ENCODE measurements at regions not wholly inside any gene's neighbourhood (a gene's known extent, or its start where the extent isn't known, plus 50 kb on each side); places are given as distances from the start of the nearest gene placed in this dataset.
"Not testable (repeated sequence)": the region's sequence is repeated elsewhere in the genome, so short reads cannot be mapped to it uniquely, and the experiment has no call there.

DNA sequence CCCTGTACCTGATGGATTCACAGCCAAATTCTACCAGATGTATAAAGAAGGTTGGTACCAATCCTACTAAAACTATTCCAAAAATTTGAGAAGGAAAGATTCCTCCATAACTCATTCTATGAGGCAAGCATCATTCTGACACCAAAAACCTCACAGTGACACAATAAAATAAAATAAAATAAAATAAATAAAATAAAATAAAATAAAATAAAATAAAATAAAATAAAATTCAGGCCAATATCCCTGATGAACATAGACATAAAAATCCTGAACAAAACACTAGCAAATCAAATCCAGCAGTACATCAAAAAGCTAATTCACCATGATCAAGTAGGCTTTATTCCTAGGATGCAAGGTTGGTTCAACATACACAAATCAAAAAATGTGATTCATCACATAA, 108.1 kb downstream of the PROX1 start:
- CTCF ChIA-PET; H3K4me3 Mint-ChIP-seq; ATAC-seq; H3K9me3 Mint-ChIP-seq (ENCODE audit: insufficient read depth); H3K36me3 Mint-ChIP-seq (ENCODE audit: low read depth); H3K4me1 Mint-ChIP-seq (ENCODE audit: low read depth); DNase-seq; POLR2A ChIA-PET; H3K27ac Mint-ChIP-seq; H3K27me3 Mint-ChIP-seq (ENCODE audit: low read depth): not testable (repeated sequence)

DNA sequence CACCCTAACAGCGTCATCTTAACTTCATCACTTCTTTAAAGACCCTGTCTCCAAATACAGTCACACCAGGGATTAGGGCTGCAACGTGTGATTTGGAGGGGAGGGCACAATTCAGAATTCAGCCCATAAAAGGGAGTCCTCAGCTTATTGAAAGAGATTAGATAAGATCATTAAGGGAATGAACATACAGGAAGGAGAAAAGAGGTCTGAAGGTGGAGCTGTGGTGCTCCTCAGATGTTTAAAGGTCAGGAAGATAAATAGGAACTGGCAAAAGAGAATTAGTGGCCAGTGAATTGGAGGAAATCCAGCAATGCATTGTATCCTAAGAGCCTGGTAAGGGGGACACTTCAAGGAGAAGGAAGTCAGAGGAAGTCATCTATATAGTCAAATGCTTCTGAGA, 113.5 kb downstream of the PROX1 start:
- H3K36me3 Mint-ChIP-seq (ENCODE audit: low read depth) = no peaks in the 10 kb centered on the region
- ChIA-PET POLR2A (no interaction called here), CTCF (no interaction called here)
- H3K4me3 Mint-ChIP-seq = no peak overlapping the region
- no peak for ATAC-seq
- H3K4me1 Mint-ChIP-seq (ENCODE audit: low read depth) = no peaks in the 10 kb centered on the region
- DNase-seq = no peak
- no peaks in the 10 kb centered on the region for H3K27me3 Mint-ChIP-seq (ENCODE audit: low read depth)
- H3K27ac Mint-ChIP-seq = no peak overlapping the region
- H3K9me3 Mint-ChIP-seq (ENCODE audit: insufficient read depth) = no peaks in the 10 kb centered on the region

GRCh38 chr1:214101828-214102227, 114.1 kb downstream of the PROX1 start:
- Mint-ChIP-seq H3K27ac (no peak overlapping the region), H3K27me3 (ENCODE audit: low read depth) (no peaks in the 10 kb centered on the region), H3K4me3 (no peak overlapping the region), H3K9me3 (ENCODE audit: insufficient read depth) (no peaks in the 10 kb centered on the region), H3K4me1 (ENCODE audit: low read depth) (no peaks in the 10 kb centered on the region), H3K36me3 (ENCODE audit: low read depth) (no peaks in the 10 kb centered on the region)
- ATAC-seq (no peak), DNase-seq (no peak)
- CTCF ChIA-PET = no interaction called here
- POLR2A ChIA-PET = no interaction called here

DNA sequence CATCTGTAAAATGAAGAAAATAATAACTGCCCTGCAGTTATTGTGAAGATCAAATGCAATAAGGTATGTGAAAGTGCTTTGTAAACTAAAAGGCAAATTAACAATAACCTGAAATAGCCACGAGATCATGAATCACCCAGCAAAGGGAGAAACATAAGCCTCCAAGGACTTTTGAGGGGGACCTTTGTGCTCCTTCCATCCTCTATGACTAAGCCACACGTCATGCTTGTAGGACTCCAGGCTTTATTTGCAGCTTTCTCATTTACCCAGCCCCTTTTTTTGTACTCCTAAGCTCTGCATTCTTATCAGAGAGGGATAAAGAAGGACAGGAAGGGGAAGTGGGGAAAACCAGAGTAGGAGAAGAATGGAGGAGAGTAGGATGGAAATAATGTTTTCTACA, 115.1 kb downstream of the PROX1 start:
- Mint-ChIP-seq H3K4me1 (ENCODE audit: low read depth) (no peaks in the 10 kb centered on the region), H3K36me3 (ENCODE audit: low read depth) (no peaks in the 10 kb centered on the region), H3K27ac (no peak overlapping the region), H3K9me3 (ENCODE audit: insufficient read depth) (no peaks in the 10 kb centered on the region), H3K27me3 (ENCODE audit: low read depth) (no peaks in the 10 kb centered on the region), H3K4me3 (no peak overlapping the region)
- ATAC-seq (no peak), DNase-seq (no peak)
- ChIA-PET POLR2A (no interaction called here), CTCF (no interaction called here)

DNA sequence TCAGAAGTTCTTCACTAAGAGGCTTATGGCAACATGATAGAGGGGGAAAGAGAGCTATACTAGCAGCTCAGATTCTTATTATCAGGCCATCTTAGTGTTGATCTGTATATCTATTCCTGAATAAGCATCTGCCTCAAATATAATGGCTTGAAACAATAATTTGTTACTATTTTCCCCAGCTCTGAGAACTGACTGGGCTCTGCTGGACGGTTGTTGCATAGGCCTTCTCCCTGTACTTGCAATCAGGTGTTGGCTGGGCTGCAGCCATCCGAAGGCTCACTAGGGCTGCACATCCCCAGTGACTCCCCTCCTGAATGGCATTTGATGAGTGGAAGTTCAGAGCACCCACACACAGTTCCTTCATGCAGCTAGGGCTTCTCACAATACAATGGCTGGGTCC, 116.0 kb downstream of the PROX1 start:
- ATAC-seq (no peak), DNase-seq (no peak)
- H3K27me3 Mint-ChIP-seq (ENCODE audit: low read depth) = no peaks in the 10 kb centered on the region
- H3K9me3 Mint-ChIP-seq (ENCODE audit: insufficient read depth) = no peaks in the 10 kb centered on the region
- no peak overlapping the region for H3K4me3 Mint-ChIP-seq
- no peaks in the 10 kb centered on the region for H3K4me1 Mint-ChIP-seq (ENCODE audit: low read depth)
- H3K36me3 Mint-ChIP-seq (ENCODE audit: low read depth) = no peaks in the 10 kb centered on the region
- CTCF ChIA-PET = no interaction called here
- H3K27ac Mint-ChIP-seq = no peak overlapping the region
- POLR2A ChIA-PET = no interaction called here

- Mint-ChIP-seq H3K4me3 (no peak overlapping the region), H3K9me3 (ENCODE audit: insufficient read depth) (no peaks in the 10 kb centered on the region), H3K4me1 (ENCODE audit: low read depth) (no peaks in the 10 kb centered on the region), H3K27ac (no peak overlapping the region), H3K27me3 (ENCODE audit: low read depth) (no peaks in the 10 kb centered on the region), H3K36me3 (ENCODE audit: low read depth) (no peaks in the 10 kb centered on the region)
- POLR2A ChIA-PET = no interaction called here
- CTCF ChIA-PET = no interaction called here
- DNase-seq (no peak), ATAC-seq (no peak)
Measured at GRCh38 chr1:214106375-214106774, 118.6 kb downstream of the PROX1 start.

DNA sequence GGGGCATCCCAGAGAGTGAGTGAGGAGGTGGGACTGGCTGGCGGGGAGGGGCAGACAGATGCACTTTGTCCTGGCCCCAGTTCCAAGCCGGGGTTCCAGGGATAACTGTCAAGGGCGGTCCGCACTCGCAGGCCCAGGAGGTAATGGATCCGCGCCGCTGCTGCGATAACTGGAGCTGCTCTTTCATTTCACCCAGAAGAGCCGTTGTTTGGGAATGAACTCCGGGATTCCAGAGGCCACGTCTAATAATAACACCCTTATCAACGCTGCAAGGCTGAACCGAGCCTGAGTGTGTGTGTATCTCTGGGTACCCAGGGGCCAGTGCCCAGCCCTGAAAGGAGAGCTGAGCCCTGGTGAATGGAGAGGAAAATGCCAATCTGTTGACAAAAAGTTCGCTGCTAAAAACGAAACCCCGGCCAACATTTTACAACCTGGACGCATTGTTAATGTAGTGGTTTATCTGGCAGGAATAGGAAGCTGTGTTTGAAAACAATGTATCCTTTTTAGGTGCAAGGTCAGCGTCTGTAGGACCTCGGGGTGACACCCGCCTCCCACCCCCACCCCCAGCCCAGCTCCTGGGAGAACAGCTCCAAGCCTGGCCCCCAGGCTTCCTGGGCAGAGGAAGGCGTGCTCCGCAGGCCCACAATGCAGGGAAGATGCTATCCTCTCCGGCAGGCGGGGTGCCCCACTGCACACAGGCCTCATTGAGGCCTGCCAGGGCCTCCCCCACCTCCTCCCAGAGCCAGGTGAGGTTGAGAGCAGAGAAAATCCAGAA, 119.7 kb downstream of the PROX1 start:
- no peaks in the 10 kb centered on the region for H3K4me1 Mint-ChIP-seq (ENCODE audit: low read depth)
- H3K27me3 Mint-ChIP-seq (ENCODE audit: low read depth) = no peaks in the 10 kb centered on the region
- ChIA-PET POLR2A (no interaction called here), CTCF (no interaction called here)
- no peaks in the 10 kb centered on the region for H3K36me3 Mint-ChIP-seq (ENCODE audit: low read depth)
- DNase-seq (no peak), ATAC-seq (no peak)
- no peak overlapping the region for H3K4me3 Mint-ChIP-seq
- no peak overlapping the region for H3K27ac Mint-ChIP-seq
- H3K9me3 Mint-ChIP-seq (ENCODE audit: insufficient read depth) = no peaks in the 10 kb centered on the region

GRCh38 chr1:214108097-214108446, 120.3 kb downstream of the PROX1 start:
- no peaks in the 10 kb centered on the region for H3K36me3 Mint-ChIP-seq (ENCODE audit: low read depth)
- no peaks in the 10 kb centered on the region for H3K4me1 Mint-ChIP-seq (ENCODE audit: low read depth)
- H3K4me3 Mint-ChIP-seq = no peak overlapping the region
- no peaks in the 10 kb centered on the region for H3K9me3 Mint-ChIP-seq (ENCODE audit: insufficient read depth)
- H3K27me3 Mint-ChIP-seq (ENCODE audit: low read depth) = no peaks in the 10 kb centered on the region
- ATAC-seq (no peak), DNase-seq (no peak)
- H3K27ac Mint-ChIP-seq = no peak overlapping the region
- ChIA-PET POLR2A (no interaction called here), CTCF (no interaction called here)

GRCh38 chr1:214111796-214112195, 124.0 kb downstream of the PROX1 start:
- H3K4me1 Mint-ChIP-seq (ENCODE audit: low read depth) = no peaks in the 10 kb centered on the region
- H3K27me3 Mint-ChIP-seq (ENCODE audit: low read depth) = no peaks in the 10 kb centered on the region
- H3K4me3 Mint-ChIP-seq = no peak overlapping the region
- POLR2A ChIA-PET = no interaction called here
- CTCF ChIA-PET = no interaction called here
- H3K9me3 Mint-ChIP-seq (ENCODE audit: insufficient read depth) = peaks cover under 1% of the 10 kb centered on the region
- H3K36me3 Mint-ChIP-seq (ENCODE audit: low read depth) = no peaks in the 10 kb centered on the region
- no peak overlapping the region for H3K27ac Mint-ChIP-seq
- no peak for ATAC-seq
- no peak for DNase-seq

DNA sequence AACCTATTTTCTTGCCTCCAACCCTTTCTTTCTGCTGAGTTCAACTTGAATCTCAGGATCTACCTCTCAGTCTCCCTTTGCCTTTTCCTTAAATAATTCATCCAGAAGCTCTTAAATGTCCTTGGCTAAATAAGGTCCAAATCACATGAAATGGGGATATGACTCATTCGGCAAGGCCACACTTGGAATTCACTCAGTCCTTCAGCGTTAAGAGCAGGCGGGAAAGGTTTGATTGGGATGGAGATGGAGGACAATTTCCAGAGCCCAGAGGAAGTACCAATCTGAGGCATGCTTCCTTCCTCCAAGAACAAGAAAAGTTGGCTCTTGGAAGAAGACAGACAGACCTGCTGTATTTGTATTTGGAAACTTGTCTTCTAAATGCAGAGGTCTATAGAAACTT, 128.5 kb downstream of the PROX1 start:
- no peak overlapping the region for H3K27ac Mint-ChIP-seq
- H3K4me3 Mint-ChIP-seq = no peak overlapping the region
- no peaks in the 10 kb centered on the region for H3K27me3 Mint-ChIP-seq (ENCODE audit: low read depth)
- DNase-seq (no peak), ATAC-seq (no peak)
- no peaks in the 10 kb centered on the region for H3K4me1 Mint-ChIP-seq (ENCODE audit: low read depth)
- ChIA-PET POLR2A (no interaction called here), CTCF (no interaction called here)
- H3K9me3 Mint-ChIP-seq (ENCODE audit: insufficient read depth) = peaks cover 19% of the 10 kb centered on the region
- no peaks in the 10 kb centered on the region for H3K36me3 Mint-ChIP-seq (ENCODE audit: low read depth)

DNA sequence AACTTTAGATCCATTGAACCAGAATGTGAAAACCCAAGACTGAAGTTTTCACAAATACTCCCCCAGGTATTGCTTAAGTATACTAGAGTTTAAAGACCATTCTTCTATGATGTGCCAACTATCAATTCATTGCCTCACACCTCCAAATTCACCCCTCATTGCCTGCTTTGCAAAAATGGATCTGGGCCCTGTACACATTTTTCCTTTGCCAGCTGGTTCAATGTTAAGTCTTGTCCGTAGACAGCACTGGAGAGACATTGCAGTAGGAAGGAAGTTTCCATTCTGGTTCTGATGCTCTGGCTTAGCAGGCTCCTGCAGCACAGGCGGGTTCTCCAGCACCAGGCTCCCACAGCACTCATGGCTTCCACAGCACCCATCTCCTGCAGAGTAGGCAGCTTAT, 130.0 kb downstream of the PROX1 start:
- no peak overlapping the region for H3K27ac Mint-ChIP-seq
- H3K9me3 Mint-ChIP-seq (ENCODE audit: insufficient read depth) = peaks cover 19% of the 10 kb centered on the region
- H3K36me3 Mint-ChIP-seq (ENCODE audit: low read depth) = no peaks in the 10 kb centered on the region
- DNase-seq (no peak), ATAC-seq (no peak)
- ChIA-PET POLR2A (no interaction called here), CTCF (no interaction called here)
- no peak overlapping the region for H3K4me3 Mint-ChIP-seq
- peaks cover 4% of the 10 kb centered on the region for H3K27me3 Mint-ChIP-seq (ENCODE audit: low read depth)
- no peaks in the 10 kb centered on the region for H3K4me1 Mint-ChIP-seq (ENCODE audit: low read depth)

DNA sequence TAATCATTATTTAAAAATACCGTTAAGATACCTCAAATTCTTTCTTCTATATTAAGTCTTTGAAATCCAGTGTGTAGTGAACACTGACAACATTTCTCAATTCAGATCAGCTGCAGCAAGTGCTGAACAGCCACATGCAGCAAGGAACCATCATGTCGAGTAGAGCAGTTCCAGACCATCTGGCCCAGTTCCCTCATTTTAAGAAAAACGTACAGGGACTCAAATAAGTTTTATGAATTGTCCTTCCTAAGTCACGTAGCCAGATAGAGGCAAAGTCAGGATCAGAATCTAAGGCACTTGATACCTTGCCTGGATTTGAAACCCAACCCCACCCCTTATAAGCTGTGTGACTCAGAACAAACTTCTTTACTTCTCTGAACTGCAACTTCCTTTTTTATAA, 132.4 kb downstream of the PROX1 start:
- H3K4me3 Mint-ChIP-seq = no peak overlapping the region
- no peak overlapping the region for H3K27ac Mint-ChIP-seq
- DNase-seq = no peak
- CTCF ChIA-PET = interaction anchor here (1.0 kb wide), 1 partner anchor 212 kb away, joined by 3 read pairs; no protein-coding TSS in a partner anchor
- no peaks in the 10 kb centered on the region for H3K36me3 Mint-ChIP-seq (ENCODE audit: low read depth)
- no peak for ATAC-seq
- POLR2A ChIA-PET = no interaction called here
- peaks cover 19% of the 10 kb centered on the region for H3K9me3 Mint-ChIP-seq (ENCODE audit: insufficient read depth)
- peaks cover 4% of the 10 kb centered on the region for H3K27me3 Mint-ChIP-seq (ENCODE audit: low read depth)
- no peaks in the 10 kb centered on the region for H3K4me1 Mint-ChIP-seq (ENCODE audit: low read depth)

- H3K4me3 Mint-ChIP-seq = no peak overlapping the region
- no peak overlapping the region for H3K27ac Mint-ChIP-seq
- H3K27me3 Mint-ChIP-seq (ENCODE audit: low read depth) = peaks cover 4% of the 10 kb centered on the region
- POLR2A ChIA-PET = no interaction called here
- no peaks in the 10 kb centered on the region for H3K4me1 Mint-ChIP-seq (ENCODE audit: low read depth)
- H3K36me3 Mint-ChIP-seq (ENCODE audit: low read depth) = no peaks in the 10 kb centered on the region
- peaks cover 19% of the 10 kb centered on the region for H3K9me3 Mint-ChIP-seq (ENCODE audit: insufficient read depth)
- ATAC-seq = no peak
- CTCF ChIA-PET = no interaction called here
- no peak for DNase-seq
Measured at GRCh38 chr1:214120951-214121350, 133.2 kb downstream of the PROX1 start.

All from activated CD8-positive, alpha-beta T cell treated with anti-CD3 and anti-CD28 coated beads, Interleukin-2, amount 10 ng/mL, durations not matched to agents 7 days and 5 days (primary cell).